ENCODE measurements at regions not wholly inside any gene's neighbourhood (a gene's known extent, or its start where the extent isn't known, plus 50 kb on each side); places are given as distances from the start of the nearest gene placed in this dataset.

- TF ChIP-seq CTCF (IDR thresholded peaks at IDR 0.05; ENCODE audit: low read depth, low read length, missing control alignments), result no peak
- DNase-seq, result no peak
- in situ Hi-C loops (cut with HindIII; ENCODE audit: low pct_ligation_motif_present, low sequenced_read_pairs), result no loop called here
- Histone ChIP-seq H3K27me3 (replicated peaks) (no peaks in the 10 kb centered on the region), H3K4me3 (ENCODE audit: low read depth, low read length) (no peak overlapping the region), H3K36me3 (replicated peaks) (no peaks in the 10 kb centered on the region), H3K27ac (no peak overlapping the region)
Observed at GRCh38 chr14:54221971-54222370, 174.8 kb upstream of the CDKN3 start.

- Histone ChIP-seq H3K4me3 (ENCODE audit: low read depth, low read length) (no peak overlapping the region), H3K27ac (no peak overlapping the region), H3K27me3 (replicated peaks) (no peaks in the 10 kb centered on the region), H3K36me3 (replicated peaks) (no peaks in the 10 kb centered on the region)
- no peak for DNase-seq
- no peak for TF ChIP-seq CTCF (IDR thresholded peaks at IDR 0.05; ENCODE audit: low read depth, low read length, missing control alignments)
- in situ Hi-C loops (cut with HindIII; ENCODE audit: low pct_ligation_motif_present, low sequenced_read_pairs), result no loop called here
Observed at GRCh38 chr14:54223831-54224402, 172.9 kb upstream of the CDKN3 start.

- Histone ChIP-seq H3K27ac (no peak overlapping the region), H3K27me3 (replicated peaks) (no peaks in the 10 kb centered on the region), H3K4me3 (ENCODE audit: low read depth, low read length) (no peak overlapping the region), H3K36me3 (replicated peaks) (no peaks in the 10 kb centered on the region)
- DNase-seq, result no peak
- in situ Hi-C loops (cut with HindIII; ENCODE audit: low pct_ligation_motif_present, low sequenced_read_pairs), result no loop called here
- no peak for TF ChIP-seq CTCF (IDR thresholded peaks at IDR 0.05; ENCODE audit: low read depth, low read length, missing control alignments)
Observed at GRCh38 chr14:54225457-54226060, 171.2 kb upstream of the CDKN3 start.

GRCh38 chr14:54226103-54226502 lies 170.7 kb upstream of the CDKN3 start:
- no peak for TF ChIP-seq CTCF (IDR thresholded peaks at IDR 0.05; ENCODE audit: low read depth, low read length, missing control alignments)
- DNase-seq, result no peak
- Histone ChIP-seq H3K27me3 (replicated peaks) (no peaks in the 10 kb centered on the region), H3K36me3 (replicated peaks) (no peaks in the 10 kb centered on the region), H3K4me3 (ENCODE audit: low read depth, low read length) (no peak overlapping the region), H3K27ac (no peak overlapping the region)
- in situ Hi-C loops (cut with HindIII; ENCODE audit: low pct_ligation_motif_present, low sequenced_read_pairs), result no loop called here

- Histone ChIP-seq H3K27ac (no peak overlapping the region), H3K4me3 (ENCODE audit: low read depth, low read length) (no peak overlapping the region), H3K36me3 (replicated peaks) (no peaks in the 10 kb centered on the region), H3K27me3 (replicated peaks) (no peaks in the 10 kb centered on the region)
- in situ Hi-C loops (cut with HindIII; ENCODE audit: low pct_ligation_motif_present, low sequenced_read_pairs), result no loop called here
- TF ChIP-seq CTCF (IDR thresholded peaks at IDR 0.05; ENCODE audit: low read depth, low read length, missing control alignments), result no peak
- DNase-seq, result no peak
Observed at GRCh38 chr14:54226558-54226957, 170.2 kb upstream of the CDKN3 start.

GRCh38 chr14:54229136-54229535 lies 167.7 kb upstream of the CDKN3 start:
- Histone ChIP-seq H3K27ac (no peak overlapping the region), H3K27me3 (replicated peaks) (no peaks in the 10 kb centered on the region), H3K36me3 (replicated peaks) (no peaks in the 10 kb centered on the region), H3K4me3 (ENCODE audit: low read depth, low read length) (no peak overlapping the region)
- no peak for DNase-seq
- TF ChIP-seq CTCF (IDR thresholded peaks at IDR 0.05; ENCODE audit: low read depth, low read length, missing control alignments), result no peak
- in situ Hi-C loops (cut with HindIII; ENCODE audit: low pct_ligation_motif_present, low sequenced_read_pairs), result no loop called here

All from brain microvascular endothelial cell (primary cell).